Endothelial cell of umbilical vein (primary cell): ENCODE measurements at regions not wholly inside any gene's neighbourhood (a gene's known extent, or its start where the extent isn't known, plus 50 kb on each side); places are given as distances from the start of the nearest gene placed in this dataset.
"Not testable (repeated sequence)": the region's sequence is repeated elsewhere in the genome, so short reads cannot be mapped to it uniquely, and the experiment has no call there.

ENCODE experiments used
- BruUV-seq: library from RNA; stranded (reverse); fragments of 400-500 nt; replicated peaks from 2 replicates; lab custom pipeline; 2021; lab: Mats Ljungman, UMichigan
- CTCF ChIA-PET: fragments of 300-600, 350-600 bp; sonication (Branson Sonifier 250); formaldehyde crosslinking; loops from one replicate; lab custom pipeline; 2021; ENCODE audit warnings: antibody characterized with exemption, inconsistent platforms; lab: Charles Lee
- POLR2A ChIA-PET: fragments of 300-600, 350-600 bp; sonication (Branson Sonifier 250); formaldehyde crosslinking; loops from one replicate; lab custom pipeline; 2021; ENCODE audit warnings: antibody characterized with exemption, inconsistent platforms; lab: Charles Lee
- DNase-seq: peaks from one replicate; pipeline ENCODE4 v3.0.0-alpha.2; 2011; ENCODE audit warnings: low read depth, low spot score
- FAIRE-seq: peaks from 2 replicates; lab custom pipeline; 2011; peaks lifted over from hg19 to GRCh38; lab: Jason Lieb, UNC
- H2AFZ ChIP-seq: 2 replicates; pipeline ENCODE4 v1.6.0; 2012; ENCODE audit warnings: low read depth, low read length, control low read depth, inconsistent platforms
- H3K27ac ChIP-seq: 2 replicates; pipeline ENCODE4 v1.5.1; 2011; ENCODE audit warnings: low read depth, mild to moderate bottlenecking, control low read depth, low read length, moderate library complexity; ENCODE audit not compliant: insufficient read depth
- H3K27me3 ChIP-seq, 2 experiments: 2 replicates each; pipeline versions ENCODE4 v1.6.0 to v1.6.1; 2011; ENCODE audit warnings: low read length in 2 of 2, mixed read lengths in 1 of 2; ENCODE audit not compliant: control insufficient read depth in 2 of 2, insufficient read depth in 2 of 2
- H3K36me3 ChIP-seq, 2 experiments: 2 replicates in 1 of 2; 3 replicates in 1 of 2; pipeline ENCODE4 v1.5.1; 2011; ENCODE audit warnings: low read length in 2 of 2, mild to moderate bottlenecking in 1 of 2, moderate library complexity in 1 of 2; ENCODE audit not compliant: control insufficient read depth in 2 of 2, insufficient read depth in 2 of 2; ENCODE audit errors: extremely low read depth in 1 of 2
- H3K4me1 ChIP-seq: 3 replicates; pipeline ENCODE4 v1.5.1; 2011; ENCODE audit warnings: mild to moderate bottlenecking, low read length; ENCODE audit not compliant: control insufficient read depth, insufficient read depth; ENCODE audit errors: extremely low read depth
- H3K4me2 ChIP-seq: 2 replicates; pipeline ENCODE4 v1.6.1; 2011; ENCODE audit warnings: low read length, control low read depth, mixed read lengths; ENCODE audit not compliant: insufficient read depth
- H3K4me3 ChIP-seq, 3 experiments: fragments of 200-600 bp in 1 of 3; sonication (generic), shearing (Covaris generic) in 1 of 3; replicated peaks in 1 of 3; 2 replicates each; pipeline ENCODE4 v1.5.1; 2011 to 2016; ENCODE audit warnings: control low read depth in 3 of 3, low read length in 3 of 3, mild to moderate bottlenecking in 2 of 3, inconsistent platforms in 1 of 3, low read depth in 1 of 3, moderate library complexity in 1 of 3; ENCODE audit not compliant: insufficient read depth in 1 of 3
- H3K79me2 ChIP-seq: 2 replicates; pipeline ENCODE4 v1.6.0; 2012; ENCODE audit warnings: low read length, inconsistent platforms; ENCODE audit not compliant: control insufficient read depth, insufficient read depth
- H3K9ac ChIP-seq: replicated peaks from 2 replicates; pipeline ENCODE3; 2011; ENCODE audit warnings: low read length, control low read depth; ENCODE audit not compliant: insufficient read depth; ENCODE audit errors: extremely low read depth
- H3K9me1 ChIP-seq: replicated peaks from 3 replicates; pipeline ENCODE4 v1.6.0; 2011; ENCODE audit warnings: mild to moderate bottlenecking, low read length; ENCODE audit not compliant: control insufficient read depth, insufficient read depth; ENCODE audit errors: extremely low read depth
- H3K9me3 ChIP-seq: replicated peaks from 2 replicates; pipeline ENCODE4 v1.5.1; 2012; ENCODE audit warnings: low read length, inconsistent platforms; ENCODE audit not compliant: control insufficient read depth, insufficient read depth
- H4K20me1 ChIP-seq: replicated peaks from 2 replicates; pipeline ENCODE3; 2011; ENCODE audit warnings: mild to moderate bottlenecking, low read length; ENCODE audit not compliant: control insufficient read depth, insufficient read depth; ENCODE audit errors: extremely low read depth
- EZH2 ChIP-seq: IDR thresholded peaks from 2 replicates; pipeline ENCODE4 v1.6.1; 2012; ENCODE audit warnings: borderline replicate concordance, low read depth, mild to moderate bottlenecking, moderate library complexity, low read length, inconsistent platforms; ENCODE audit not compliant: severe bottlenecking
- FOS ChIP-seq: IDR thresholded peaks from 2 replicates; pipeline ENCODE4 v1.6.1; 2011; ENCODE audit warnings: mild to moderate bottlenecking, low read length, moderate library complexity, borderline replicate concordance; ENCODE audit not compliant: insufficient read depth
- GATA2 ChIP-seq: IDR thresholded peaks from 2 replicates; pipeline ENCODE4 v1.7.0; 2011; ENCODE audit warnings: low read depth, mild to moderate bottlenecking, moderate library complexity, mixed read lengths, low read length; ENCODE audit not compliant: insufficient read length, insufficient read depth
- JUN ChIP-seq: IDR thresholded peaks from 2 replicates; pipeline ENCODE4 v1.6.1; 2011; ENCODE audit warnings: borderline replicate concordance, low read depth; ENCODE audit not compliant: insufficient read length, insufficient read depth
- MYC ChIP-seq: IDR thresholded peaks from one replicate; pipeline ENCODE4 v1.6.1; 2011; ENCODE audit warnings: mild to moderate bottlenecking, low read depth, low read length
- POLR2A ChIP-seq: IDR thresholded peaks from 2 replicates; pipeline ENCODE4 v1.6.1; 2012; ENCODE audit warnings: low read depth, mild to moderate bottlenecking, control low read depth, low read length
- POLR2AphosphoS5 ChIP-seq: IDR thresholded peaks from 2 replicates; pipeline ENCODE4 v1.6.1; 2012; ENCODE audit warnings: low read depth, mild to moderate bottlenecking, control low read depth, low read length, moderate library complexity; ENCODE audit not compliant: insufficient read depth
- dilution Hi-C: fragments of 300-500 bp; cut with MboI; formaldehyde crosslinking; loops from one replicate; pipeline ENCODE4 v1.15.0; 2019; ENCODE audit warnings: low sequenced_read_pairs; ENCODE audit not compliant: extremely low pct_ligation_motif_present
- intact Hi-C: fragments of 100-400 bp; cut with micrococcal nuclease; formaldehyde crosslinking; loops from one replicate; pipeline ENCODE4 v1.10.0; 2022
- TF ChIP-seq, protein P1 (sequence below): IDR thresholded peaks from 2 replicates; pipeline ENCODE4 v1.6.1; 2011; ENCODE audit not compliant: insufficient read depth, insufficient read length
- TF ChIP-seq, protein P2 (sequence below), 2 donors: IDR thresholded peaks; 1 replicate in 1 of 2; 2 replicates in 1 of 2; pipeline ENCODE4 v1.5.1; 2011; ENCODE audit warnings: low read length in 2 of 2, mild to moderate bottlenecking in 2 of 2, moderate library complexity in 2 of 2, control low read depth in 1 of 2, inconsistent platforms in 1 of 2, low read depth in 1 of 2; ENCODE audit not compliant: insufficient read depth in 1 of 2; ENCODE audit errors: extremely low read depth in 1 of 2

DNA sequence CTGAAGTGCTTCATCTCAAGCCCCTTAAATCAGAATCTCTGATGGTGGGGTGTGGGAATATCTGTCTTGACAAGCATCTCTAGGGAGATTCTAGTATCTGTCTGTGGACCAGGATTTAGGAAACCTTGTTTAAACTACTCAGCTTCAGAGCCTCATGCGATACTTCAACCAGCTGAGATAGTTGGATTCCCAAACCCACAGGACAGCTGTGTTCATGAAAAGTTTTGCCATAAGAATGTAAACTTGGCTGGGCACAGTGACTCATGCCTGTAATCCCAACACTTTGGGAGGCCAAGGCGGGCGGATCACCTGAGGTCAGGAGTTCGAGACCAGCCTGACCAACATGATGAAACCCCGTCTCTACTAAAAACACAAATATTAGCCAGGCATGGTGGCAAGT is 395.1 kb downstream of the BCOR start:
- H3K4me3 ChIP-seq, FAIRE-seq: not testable (repeated sequence)

DNA sequence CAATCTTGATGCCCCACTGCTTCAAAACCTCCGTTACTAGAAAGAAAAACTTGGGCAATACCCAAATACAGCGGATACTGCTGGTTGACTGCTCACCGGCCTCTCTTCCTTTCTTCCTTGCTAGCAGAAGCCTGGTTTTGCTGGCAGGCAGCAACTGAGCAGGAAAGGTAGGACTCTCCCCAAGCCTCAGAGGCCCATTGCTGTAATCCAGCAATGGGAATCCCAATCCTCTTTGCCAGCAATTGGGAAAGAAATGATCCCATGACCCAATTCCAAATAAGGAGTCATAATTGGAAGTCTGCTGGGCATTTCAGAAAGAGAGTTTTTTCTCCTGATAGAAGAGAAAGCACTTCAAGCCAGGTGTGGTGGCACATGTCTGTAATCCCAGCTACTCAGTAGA is 394.5 kb downstream of the BCOR start:
- BruUV-seq: no TSS peak
- Histone ChIP-seq H3K4me3 (no peak overlapping the region), H3K9me3 (no peaks in the 10 kb centered on the region), H3K36me3 (no peaks in the 10 kb centered on the region), H3K4me1 (no peaks in the 10 kb centered on the region), H3K9ac (no peak overlapping the region), H4K20me1 (no peaks in the 10 kb centered on the region), H3K27me3 (no peaks in the 10 kb centered on the region), H3K4me2 (no peak overlapping the region), H3K27ac (no peak overlapping the region), H3K9me1 (no peaks in the 10 kb centered on the region), H3K79me2 (no peaks in the 10 kb centered on the region), H2AFZ (no peak overlapping the region)
- no peak for TF ChIP-seq GATA2
- no peak for TF ChIP-seq POLR2A
- TF ChIP-seq EZH2: no peak
- TF ChIP-seq FOS: no peak
- no peak for TF ChIP-seq JUN
- TF ChIP-seq, protein P1, sequence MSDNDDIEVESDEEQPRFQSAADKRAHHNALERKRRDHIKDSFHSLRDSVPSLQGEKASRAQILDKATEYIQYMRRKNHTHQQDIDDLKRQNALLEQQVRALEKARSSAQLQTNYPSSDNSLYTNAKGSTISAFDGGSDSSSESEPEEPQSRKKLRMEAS: no peak
- no peak for TF ChIP-seq MYC
- TF ChIP-seq, protein P2, sequence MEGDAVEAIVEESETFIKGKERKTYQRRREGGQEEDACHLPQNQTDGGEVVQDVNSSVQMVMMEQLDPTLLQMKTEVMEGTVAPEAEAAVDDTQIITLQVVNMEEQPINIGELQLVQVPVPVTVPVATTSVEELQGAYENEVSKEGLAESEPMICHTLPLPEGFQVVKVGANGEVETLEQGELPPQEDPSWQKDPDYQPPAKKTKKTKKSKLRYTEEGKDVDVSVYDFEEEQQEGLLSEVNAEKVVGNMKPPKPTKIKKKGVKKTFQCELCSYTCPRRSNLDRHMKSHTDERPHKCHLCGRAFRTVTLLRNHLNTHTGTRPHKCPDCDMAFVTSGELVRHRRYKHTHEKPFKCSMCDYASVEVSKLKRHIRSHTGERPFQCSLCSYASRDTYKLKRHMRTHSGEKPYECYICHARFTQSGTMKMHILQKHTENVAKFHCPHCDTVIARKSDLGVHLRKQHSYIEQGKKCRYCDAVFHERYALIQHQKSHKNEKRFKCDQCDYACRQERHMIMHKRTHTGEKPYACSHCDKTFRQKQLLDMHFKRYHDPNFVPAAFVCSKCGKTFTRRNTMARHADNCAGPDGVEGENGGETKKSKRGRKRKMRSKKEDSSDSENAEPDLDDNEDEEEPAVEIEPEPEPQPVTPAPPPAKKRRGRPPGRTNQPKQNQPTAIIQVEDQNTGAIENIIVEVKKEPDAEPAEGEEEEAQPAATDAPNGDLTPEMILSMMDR (IDR thresholded peaks at IDR 0.05; ENCODE audit: extremely low read depth in 1 of 2, insufficient read depth in 1 of 2, low read depth in 1 of 2, low read length in 2 of 2): no peak
- TF ChIP-seq POLR2AphosphoS5: no peak
- intact Hi-C loops: no loop called here
- ChIA-PET POLR2A (no interaction called here), CTCF (no interaction called here)
- no peak for DNase-seq
- FAIRE-seq: no peak
- dilution Hi-C loops: no loop called here

More for the DNA sequence above, 395.1 kb downstream of the BCOR start:
- H2AFZ ChIP-seq, CTCF ChIA-PET, H3K9ac ChIP-seq, H3K36me3 ChIP-seq, H3K9me1 ChIP-seq, H3K4me1 ChIP-seq, H3K4me2 ChIP-seq, H3K79me2 ChIP-seq, H3K9me3 ChIP-seq, intact Hi-C loops, H4K20me1 ChIP-seq, dilution Hi-C loops, POLR2A ChIA-PET, DNase-seq, H3K27ac ChIP-seq, BruUV-seq, H3K27me3 ChIP-seq: not testable (repeated sequence)
